ENCODE measurements at regions not wholly inside any gene's neighbourhood (a gene's known extent, or its start where the extent isn't known, plus 50 kb on each side); places are given as distances from the start of the nearest gene placed in this dataset.

DNA sequence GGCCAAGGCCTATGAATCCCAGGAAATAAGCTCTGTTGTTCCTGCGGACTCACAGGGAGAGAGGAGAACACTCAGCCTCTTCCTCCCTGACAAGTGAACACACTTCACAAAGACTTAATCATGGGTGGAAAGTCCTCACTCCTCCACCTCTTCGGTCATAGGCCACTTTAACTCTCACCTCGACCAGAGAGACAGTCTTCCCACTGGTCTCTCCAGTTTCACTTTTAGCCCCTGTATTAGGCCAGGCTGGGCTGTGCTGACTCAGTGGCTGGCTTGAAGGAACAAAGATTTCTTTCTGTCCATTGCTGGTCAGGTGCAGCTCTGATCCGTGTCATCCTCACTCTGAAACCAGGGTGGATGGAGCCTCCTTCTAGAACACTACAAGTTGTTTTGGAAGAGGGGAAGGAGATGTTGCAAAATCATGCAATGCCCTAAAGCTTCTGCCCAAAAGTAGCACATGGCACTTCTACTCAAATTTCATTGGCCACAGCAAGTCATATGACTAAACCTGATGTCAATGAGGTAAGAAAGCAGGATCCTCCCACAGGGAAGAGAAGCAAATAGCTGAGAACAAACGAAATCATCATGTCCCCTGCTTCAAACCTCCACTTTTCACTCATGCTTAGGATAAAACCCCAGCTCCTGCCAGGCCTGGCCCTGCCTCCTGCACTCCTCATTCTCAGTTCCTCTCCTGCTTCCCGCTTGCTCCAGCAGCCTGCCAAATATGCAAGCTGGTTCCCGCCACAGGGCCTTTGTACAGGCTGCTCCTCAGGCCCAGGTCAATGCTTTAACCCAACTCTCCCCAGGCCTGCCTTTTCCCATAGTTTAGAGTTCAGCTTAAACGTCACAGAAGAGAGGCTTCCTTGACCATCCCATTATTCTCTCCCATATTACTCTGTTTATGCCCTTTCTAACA is 150.5 kb upstream of the RUNX3 start:
- no peak for FAIRE-seq

GRCh38 chr1:25079048-25079447 is 149.0 kb upstream of the RUNX3 start:
- FAIRE-seq, result peak; percentile 46

GRCh38 chr1:25074351-25075227 is 144.5 kb upstream of the RUNX3 start:
- no peak for FAIRE-seq

DNA sequence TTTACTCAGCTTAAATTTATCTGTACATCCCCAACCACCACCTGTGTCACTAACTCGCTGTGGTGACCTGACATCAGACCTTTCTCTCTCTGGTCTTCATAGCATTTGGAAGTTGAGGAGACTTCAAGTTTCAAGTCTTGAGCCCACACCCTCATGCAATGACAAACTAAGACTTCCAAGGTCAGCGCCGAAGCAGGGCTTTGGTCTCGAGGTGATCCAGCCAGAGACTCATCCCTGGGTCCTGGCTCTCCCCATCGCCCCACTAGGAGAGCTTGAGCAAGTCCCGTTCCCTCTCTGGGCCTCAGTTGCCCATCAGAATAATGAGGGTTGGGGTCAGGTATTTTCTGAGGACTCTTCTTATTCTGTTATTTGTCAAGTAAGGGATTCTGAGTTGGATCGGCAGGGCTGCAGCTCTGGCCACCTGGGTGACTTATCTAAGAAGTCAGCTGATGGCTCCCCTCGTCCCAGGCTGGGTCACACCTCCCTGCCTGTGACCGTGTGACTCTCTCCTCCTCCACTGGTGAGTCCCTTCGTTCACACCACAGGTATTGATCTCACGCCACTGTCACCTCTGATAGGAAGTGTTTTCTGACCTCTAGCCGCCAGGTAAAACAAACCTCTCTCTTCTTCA is 143.7 kb upstream of the RUNX3 start:
- FAIRE-seq, result no peak

DNA sequence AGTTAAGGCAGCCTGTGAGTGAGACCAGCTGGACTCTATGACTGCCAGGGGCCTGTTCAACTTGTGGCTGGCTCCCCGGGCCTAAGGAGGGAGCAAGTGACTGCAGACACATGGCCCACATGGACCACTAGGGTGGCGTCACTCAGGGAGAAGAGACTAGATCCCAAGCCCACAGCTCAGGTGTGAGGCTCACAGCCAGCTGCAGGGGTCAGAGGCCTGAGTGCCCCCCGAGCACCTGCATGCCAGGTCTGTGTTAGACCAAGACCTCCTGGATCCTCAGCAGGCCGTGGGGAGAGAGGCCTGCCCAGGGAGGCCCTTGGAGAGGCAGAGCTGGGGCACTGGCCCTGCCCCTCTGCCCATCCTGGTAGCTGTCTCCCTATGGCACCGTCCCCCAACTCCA is 142.4 kb upstream of the RUNX3 start:
- no peak for FAIRE-seq

GRCh38 chr1:25068829-25069228 is 138.8 kb upstream of the RUNX3 start:
- no peak for FAIRE-seq

- no peak for FAIRE-seq
Measured at GRCh38 chr1:25068316-25068715, 138.2 kb upstream of the RUNX3 start.

- FAIRE-seq, result no peak
Measured at GRCh38 chr1:25067518-25068251, 137.6 kb upstream of the RUNX3 start.

DNA sequence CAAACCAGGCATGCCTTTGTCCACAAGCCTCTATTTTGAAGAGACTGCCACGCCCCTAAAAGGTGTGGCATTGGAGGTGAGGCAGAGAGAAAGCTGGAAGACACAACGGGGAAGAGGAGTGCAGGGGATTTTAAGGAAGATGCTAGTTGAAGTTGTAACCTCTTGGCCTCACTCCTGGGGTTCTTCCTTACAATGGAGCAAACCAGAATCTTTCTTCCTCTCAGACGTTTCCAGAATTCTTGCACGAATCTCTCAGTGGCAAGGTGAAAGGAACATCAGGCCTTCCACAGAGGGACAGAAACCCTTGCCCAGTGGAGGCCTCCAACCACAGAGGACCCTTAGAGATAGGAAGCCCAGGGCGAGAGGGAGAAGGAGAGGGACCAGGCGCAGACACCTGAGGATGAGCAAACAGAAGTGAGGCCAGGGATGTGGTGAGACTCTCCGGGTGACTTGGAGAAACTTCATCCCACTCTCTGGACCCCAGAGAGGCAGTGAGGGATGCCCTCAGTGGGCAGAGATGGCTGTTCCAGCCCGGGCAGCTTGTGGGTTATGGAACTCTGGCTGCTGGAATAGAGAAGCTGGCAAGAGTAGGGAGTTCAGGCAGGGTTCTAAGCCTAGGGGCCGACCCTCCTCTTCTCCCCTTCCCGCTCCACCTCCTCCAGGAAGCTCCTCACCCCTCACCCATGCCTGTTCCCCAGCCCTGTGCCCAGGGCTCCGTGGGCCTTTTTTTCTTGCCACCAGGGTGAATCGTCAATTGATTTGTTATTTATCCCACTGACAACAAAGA is 136.8 kb upstream of the RUNX3 start:
- FAIRE-seq, result no peak

- FAIRE-seq, result no peak
Measured at GRCh38 chr1:25066256-25066655, 136.2 kb upstream of the RUNX3 start.

DNA sequence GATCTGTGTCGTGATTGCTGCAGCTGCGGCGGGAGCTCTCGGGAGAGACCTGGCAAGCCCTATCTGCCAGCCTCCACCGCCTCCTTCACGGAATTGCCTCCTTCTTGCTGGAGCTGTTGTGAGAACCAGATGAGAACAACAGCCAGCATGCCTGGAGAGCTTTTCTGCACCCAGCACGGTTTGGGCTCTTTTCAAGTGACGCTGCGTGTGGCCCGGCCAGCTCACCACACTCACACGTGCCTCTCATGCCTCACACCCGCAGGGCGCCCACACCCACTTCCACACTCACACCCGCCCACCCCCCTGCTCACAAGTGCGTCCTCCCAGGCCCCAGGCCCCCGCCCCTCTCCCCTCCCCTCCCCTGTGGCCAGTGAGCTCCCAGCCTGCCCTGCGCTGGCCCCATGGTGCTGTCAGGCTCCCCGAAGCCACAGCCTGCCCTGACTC is 135.7 kb upstream of the RUNX3 start:
- no peak for FAIRE-seq

- no peak for FAIRE-seq
Measured at GRCh38 chr1:25065321-25065721, 135.2 kb upstream of the RUNX3 start.

GRCh38 chr1:25064465-25065240 is 134.6 kb upstream of the RUNX3 start:
- FAIRE-seq, result no peak

DNA sequence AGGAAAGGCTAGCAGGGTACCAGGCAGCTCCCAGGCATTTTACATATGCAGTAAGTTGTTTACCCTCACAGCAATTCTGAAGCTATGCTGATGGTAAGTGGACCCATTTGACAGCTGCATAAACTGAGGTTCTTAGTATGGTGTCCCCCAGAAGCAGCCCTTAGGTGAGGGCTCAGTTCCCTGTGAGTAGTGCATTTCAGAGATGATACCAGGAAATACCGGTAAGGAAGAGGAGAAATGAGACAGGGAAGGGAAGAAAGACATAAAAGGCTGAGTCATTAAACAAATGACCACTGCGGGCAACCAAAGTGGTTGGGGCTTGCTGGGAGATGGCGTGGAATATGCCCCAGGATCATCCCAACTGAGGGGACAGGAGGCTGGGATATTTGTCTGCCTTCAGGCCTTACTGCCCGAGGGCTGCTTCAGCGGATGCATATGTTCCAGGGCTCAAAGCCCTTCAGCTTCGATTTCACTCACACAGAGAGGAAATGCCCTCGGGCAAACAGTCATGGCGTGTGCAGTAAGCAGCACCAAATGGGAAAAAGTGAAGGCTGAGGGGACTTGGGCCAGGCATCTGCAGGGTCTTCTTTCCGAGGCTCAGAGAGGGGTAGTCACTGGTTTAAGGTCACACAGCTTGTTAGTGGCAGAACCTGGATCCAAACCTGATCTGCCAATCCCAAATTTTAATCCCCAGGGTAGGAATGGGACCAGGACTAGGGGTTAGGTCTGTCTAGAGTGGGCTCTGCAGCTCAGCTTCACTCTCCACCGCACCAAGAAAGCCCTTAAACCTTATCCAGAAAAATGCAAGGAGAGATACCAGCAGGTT is 133.7 kb upstream of the RUNX3 start:
- FAIRE-seq, result no peak

DNA sequence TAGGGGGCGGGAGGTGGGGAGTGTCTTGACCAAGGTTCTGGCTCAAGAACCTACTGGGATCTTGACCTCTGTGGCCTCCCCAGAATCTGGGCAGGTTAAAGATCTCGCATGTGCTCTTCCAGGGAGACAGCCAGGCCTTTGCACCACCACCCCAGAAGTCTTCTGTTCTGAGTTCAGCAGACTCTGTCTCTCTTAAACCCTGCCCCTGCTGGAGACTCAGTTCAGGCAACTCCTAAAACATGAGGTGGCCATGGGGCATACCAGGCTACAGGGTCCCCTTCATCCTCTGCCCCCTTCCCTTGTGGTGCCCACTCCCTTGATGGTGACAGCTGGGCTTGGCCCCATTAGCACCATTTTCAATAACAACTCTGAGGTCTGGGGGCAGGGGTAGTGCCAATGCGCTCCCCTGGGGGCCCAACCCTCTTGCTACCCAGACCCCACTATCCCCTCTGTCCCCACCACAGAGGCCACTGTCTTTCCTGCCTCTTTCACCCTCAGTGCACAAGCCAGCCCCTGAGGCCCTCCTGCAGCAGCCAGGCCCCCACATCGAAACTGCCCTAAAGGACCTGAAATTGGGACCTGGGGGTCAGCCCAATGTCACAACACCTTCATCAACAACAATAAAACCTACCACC is 132.7 kb upstream of the RUNX3 start:
- no peak for FAIRE-seq

GRCh38 chr1:25061261-25061995 is 131.4 kb upstream of the RUNX3 start:
- FAIRE-seq, result no peak

- no peak for FAIRE-seq
Measured at GRCh38 chr1:25057188-25057587, 127.1 kb upstream of the RUNX3 start.

DNA sequence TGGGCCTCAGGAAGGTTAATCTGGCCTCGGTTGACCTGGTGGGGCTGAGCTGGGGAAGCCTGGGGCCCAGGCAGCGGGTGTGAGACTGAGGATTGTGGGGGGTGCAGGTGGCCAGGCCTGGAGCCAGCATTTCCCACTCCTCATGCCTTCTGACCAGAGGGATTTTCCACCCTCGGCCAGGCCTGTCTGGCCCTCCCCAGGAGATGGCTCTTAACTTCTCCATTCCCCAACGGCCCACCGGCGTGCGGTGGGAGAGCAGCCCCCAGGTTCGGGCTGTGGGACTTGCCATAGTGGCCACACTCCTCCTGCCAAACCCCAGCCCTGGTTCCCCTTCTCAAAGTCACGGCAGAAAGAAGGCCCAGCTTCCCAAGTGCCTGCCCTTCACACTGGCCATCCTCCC is 126.5 kb upstream of the RUNX3 start:
- FAIRE-seq, result no peak

GRCh38 chr1:25055961-25056360 is 125.9 kb upstream of the RUNX3 start:
- no peak for FAIRE-seq
